DLD1 (cell line): ENCODE measurements at regions not wholly inside any gene's neighbourhood (a gene's known extent, or its start where the extent isn't known, plus 50 kb on each side); places are given as distances from the start of the nearest gene placed in this dataset.

Experiments used
- in situ Hi-C: cut with HindIII; loops from 2 replicates; pipeline ENCODE4 v1.10.0; 2017; ENCODE audit warnings: low sequenced_read_pairs

- in situ Hi-C loops: loop anchor here (25.0 kb wide), 1 partner anchor 468 kb away; no protein-coding TSS in a partner anchor
Observed at GRCh38 chr12:107605293-107605692, 80.3 kb upstream of the PWP1 start.

GRCh38 chr12:107607464-107608392, 77.9 kb upstream of the PWP1 start:
- in situ Hi-C loops: loop anchor here (25.0 kb wide), 1 partner anchor 470 kb away; no protein-coding TSS in a partner anchor

GRCh38 chr12:107608779-107609178, 76.8 kb upstream of the PWP1 start:
- in situ Hi-C loops: loop anchor here (25.0 kb wide), 1 partner anchor 471 kb away; no protein-coding TSS in a partner anchor

GRCh38 chr12:107610021-107610859, 75.4 kb upstream of the PWP1 start:
- in situ Hi-C loops: loop anchor here (25.0 kb wide), 1 partner anchor 473 kb away; no protein-coding TSS in a partner anchor

GRCh38 chr12:107612508-107612907, 73.1 kb upstream of the PWP1 start:
- in situ Hi-C loops: loop anchor here (25.0 kb wide), 1 partner anchor 475 kb away; no protein-coding TSS in a partner anchor

GRCh38 chr12:107616941-107617340, 68.7 kb upstream of the PWP1 start:
- in situ Hi-C loops: loop anchor here (25.0 kb wide), 1 partner anchor 480 kb away; no protein-coding TSS in a partner anchor

GRCh38 chr12:107618106-107618505, 67.5 kb upstream of the PWP1 start:
- in situ Hi-C loops: loop anchor here (25.0 kb wide), 1 partner anchor 481 kb away; no protein-coding TSS in a partner anchor

- in situ Hi-C loops: loop anchor here (25.0 kb wide), 1 partner anchor 483 kb away; no protein-coding TSS in a partner anchor
Observed at GRCh38 chr12:107619831-107620230, 65.8 kb upstream of the PWP1 start.

- in situ Hi-C loops: loop anchor here (25.0 kb wide), 1 partner anchor 485 kb away; no protein-coding TSS in a partner anchor
Observed at GRCh38 chr12:107622001-107622400, 63.6 kb upstream of the PWP1 start.

GRCh38 chr12:107624493-107624892, 61.1 kb upstream of the PWP1 start:
- in situ Hi-C loops: loop anchor here (25.0 kb wide), 1 partner anchor 487 kb away; no protein-coding TSS in a partner anchor

GRCh38 chr12:107631715-107632114, 53.9 kb upstream of the PWP1 start:
- in situ Hi-C loops: no loop called here

- in situ Hi-C loops: no loop called here
Observed at GRCh38 chr12:107632246-107632645, 53.4 kb upstream of the PWP1 start.

- in situ Hi-C loops: no loop called here
Observed at GRCh38 chr12:107634530-107634929, 51.1 kb upstream of the PWP1 start.

- in situ Hi-C loops: no loop called here
Observed at GRCh38 chr12:107635139-107635538, 50.5 kb upstream of the PWP1 start.
